ENCODE measurements at regions not wholly inside any gene's neighbourhood (a gene's known extent, or its start where the extent isn't known, plus 50 kb on each side); places are given as distances from the start of the nearest gene placed in this dataset.
A peak's percentile ranks its signal among the peaks of the same experiment; 100 is the strongest.
"Not testable (repeated sequence)": the region's sequence is repeated elsewhere in the genome, so short reads cannot be mapped to it uniquely, and the experiment has no call there.

DNA sequence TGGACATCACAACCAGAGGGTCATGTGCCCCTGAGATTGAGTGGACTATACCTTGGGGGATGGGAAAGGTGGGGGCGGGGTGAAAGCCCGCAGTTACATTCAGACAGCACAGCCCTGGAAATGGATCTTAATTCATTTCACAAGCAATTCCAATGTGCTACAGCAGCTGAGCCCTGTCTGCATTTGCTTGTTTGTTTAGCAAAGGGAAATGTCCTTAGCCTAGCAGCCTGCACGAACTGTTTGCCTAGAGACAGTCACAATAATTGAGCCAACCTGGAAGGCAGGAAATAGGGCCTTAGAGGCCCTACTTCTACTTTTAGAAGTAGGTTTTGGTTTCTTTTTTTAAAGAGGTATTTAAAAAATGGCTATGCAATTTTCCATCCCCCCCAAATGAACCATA lies 177.3 kb upstream of the KL start:
- TF ChIP-seq, protein P1, sequence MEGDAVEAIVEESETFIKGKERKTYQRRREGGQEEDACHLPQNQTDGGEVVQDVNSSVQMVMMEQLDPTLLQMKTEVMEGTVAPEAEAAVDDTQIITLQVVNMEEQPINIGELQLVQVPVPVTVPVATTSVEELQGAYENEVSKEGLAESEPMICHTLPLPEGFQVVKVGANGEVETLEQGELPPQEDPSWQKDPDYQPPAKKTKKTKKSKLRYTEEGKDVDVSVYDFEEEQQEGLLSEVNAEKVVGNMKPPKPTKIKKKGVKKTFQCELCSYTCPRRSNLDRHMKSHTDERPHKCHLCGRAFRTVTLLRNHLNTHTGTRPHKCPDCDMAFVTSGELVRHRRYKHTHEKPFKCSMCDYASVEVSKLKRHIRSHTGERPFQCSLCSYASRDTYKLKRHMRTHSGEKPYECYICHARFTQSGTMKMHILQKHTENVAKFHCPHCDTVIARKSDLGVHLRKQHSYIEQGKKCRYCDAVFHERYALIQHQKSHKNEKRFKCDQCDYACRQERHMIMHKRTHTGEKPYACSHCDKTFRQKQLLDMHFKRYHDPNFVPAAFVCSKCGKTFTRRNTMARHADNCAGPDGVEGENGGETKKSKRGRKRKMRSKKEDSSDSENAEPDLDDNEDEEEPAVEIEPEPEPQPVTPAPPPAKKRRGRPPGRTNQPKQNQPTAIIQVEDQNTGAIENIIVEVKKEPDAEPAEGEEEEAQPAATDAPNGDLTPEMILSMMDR (IDR thresholded peaks at IDR 0.05; ENCODE audit: borderline replicate concordance, control extremely low read depth, extremely low read depth, insufficient read depth, missing control alignments): no peak
- in situ Hi-C loops (cut with MboI; ENCODE audit: low sequenced_read_pairs, unreplicated experiment): no loop called here
- DNase-seq (ENCODE audit: low spot score): peak; percentile 64

GRCh38 chr13:32840113-32840512 lies 176.1 kb upstream of the KL start:
- in situ Hi-C loops (cut with MboI; ENCODE audit: low sequenced_read_pairs, unreplicated experiment): no loop called here
- DNase-seq (ENCODE audit: low spot score): no peak
- TF ChIP-seq, protein P1 (IDR thresholded peaks at IDR 0.05; ENCODE audit: borderline replicate concordance, control extremely low read depth, extremely low read depth, insufficient read depth, missing control alignments): no peak

DNA sequence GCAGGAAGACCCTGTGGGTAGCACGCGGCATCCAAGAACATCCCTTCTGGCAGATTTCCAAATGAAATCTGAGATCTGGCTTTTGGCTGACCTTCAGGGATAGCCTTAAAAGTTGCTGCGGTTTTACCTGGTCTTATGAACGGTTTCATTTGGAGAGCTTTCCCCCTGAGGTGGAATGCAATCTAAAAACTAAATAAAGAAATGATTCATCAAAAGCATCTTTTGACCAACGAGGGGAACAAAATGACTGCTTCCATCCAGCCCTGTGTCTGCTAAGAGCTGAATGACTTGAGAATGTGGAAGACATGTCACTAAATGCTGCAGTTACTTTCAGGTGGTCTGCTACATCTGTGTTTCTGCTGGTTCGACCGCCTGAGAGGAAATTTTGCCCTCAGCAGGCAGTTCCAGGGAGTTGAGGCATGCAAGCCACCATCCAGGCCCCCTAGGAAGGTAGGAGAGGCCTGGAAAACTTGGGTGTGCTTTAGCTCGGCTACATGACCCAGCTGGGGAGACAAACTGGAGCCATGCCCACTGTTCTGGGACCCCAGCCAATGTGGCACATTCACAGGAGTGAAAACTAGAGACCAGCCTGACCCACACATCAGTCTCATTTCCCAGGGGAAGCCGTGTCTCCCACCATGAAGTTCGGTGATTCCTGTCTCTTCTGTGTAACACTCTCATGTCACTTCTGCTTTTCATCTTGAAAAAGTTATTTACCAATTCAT lies 175.1 kb upstream of the KL start:
- peak; percentile 39 for DNase-seq (ENCODE audit: low spot score)
- TF ChIP-seq, protein P1 (IDR thresholded peaks at IDR 0.05; ENCODE audit: borderline replicate concordance, control extremely low read depth, extremely low read depth, insufficient read depth, missing control alignments): no peak

DNA sequence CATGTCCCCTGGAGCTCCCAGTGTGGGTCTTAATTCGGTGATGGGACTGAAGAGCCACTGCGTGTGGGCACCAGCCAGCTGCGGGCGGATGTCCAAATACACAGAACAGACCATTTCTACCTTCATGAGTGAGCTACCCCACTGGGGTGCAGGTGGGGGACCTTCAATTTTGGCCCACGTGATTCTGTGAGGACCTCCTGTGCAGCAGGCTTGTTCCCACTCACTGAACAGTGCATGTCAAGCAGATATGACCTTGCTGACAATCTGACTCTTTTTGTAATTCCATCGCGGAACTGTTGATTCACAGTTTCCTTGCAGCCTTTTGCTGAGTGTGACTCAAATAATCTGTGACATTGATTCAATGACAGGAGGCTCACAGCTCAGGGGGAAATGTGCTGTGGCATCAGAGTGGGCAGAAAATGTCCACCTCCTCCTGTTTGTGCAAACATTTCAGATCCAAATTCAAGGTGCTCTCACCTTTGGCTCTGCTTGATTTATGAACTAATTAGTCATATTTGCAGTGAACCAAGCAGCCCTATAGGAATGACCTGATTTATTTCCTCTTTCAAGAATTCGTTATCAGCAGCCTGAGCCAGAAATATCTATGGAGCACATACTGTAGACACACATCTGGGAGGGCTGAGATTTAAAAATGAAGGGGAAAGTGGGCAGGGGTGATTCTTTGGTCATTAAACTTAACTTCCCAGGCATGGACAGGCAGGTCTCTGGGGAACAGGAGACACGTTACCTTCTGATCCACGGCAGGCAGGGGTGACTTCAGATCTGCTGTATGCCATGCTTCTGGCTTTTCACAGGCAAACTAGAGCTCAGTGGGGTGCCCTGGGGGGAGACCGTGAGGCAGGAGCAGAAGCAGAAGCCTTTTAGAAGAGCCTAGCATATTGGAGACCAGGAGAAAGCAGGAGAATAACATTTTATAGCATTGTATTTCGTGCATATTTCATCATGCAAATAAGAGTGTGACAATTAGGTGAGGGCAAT lies 170.0 kb upstream of the KL start:
- DNase-seq (ENCODE audit: low spot score): no peak
- TF ChIP-seq, protein P1 (IDR thresholded peaks at IDR 0.05; ENCODE audit: borderline replicate concordance, control extremely low read depth, extremely low read depth, insufficient read depth, missing control alignments): no peak
- in situ Hi-C loops (cut with MboI; ENCODE audit: low sequenced_read_pairs, unreplicated experiment): no loop called here

More for the DNA sequence above, 175.1 kb upstream of the KL start:
- in situ Hi-C loops (cut with MboI; ENCODE audit: low sequenced_read_pairs, unreplicated experiment): no loop called here

- DNase-seq (ENCODE audit: low spot score); in situ Hi-C loops (cut with MboI; ENCODE audit: low sequenced_read_pairs, unreplicated experiment): not testable (repeated sequence)
These were observed 168.2 kb upstream of the KL start for GRCh38 chr13:32847976-32848375.

DNA sequence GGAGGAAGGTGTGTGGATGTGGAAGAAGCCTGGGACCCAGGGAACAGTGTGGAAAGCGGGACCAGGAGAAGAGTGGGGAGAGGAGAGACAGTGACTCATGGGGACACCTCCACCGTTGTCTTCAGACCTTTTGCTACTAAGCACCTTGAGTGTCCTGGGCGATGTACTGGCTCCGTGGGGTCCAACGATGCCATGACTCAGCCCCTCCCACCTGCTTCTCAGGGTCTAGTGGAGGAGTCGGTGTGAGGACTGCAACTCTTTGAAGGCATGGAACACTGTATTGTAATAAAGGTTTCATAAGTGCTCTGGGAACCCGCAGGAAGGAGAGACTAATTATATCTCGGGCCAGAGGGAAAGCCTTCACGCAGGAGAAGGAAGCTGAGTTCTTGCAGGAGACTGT lies 166.9 kb upstream of the KL start:
- in situ Hi-C loops (cut with MboI; ENCODE audit: low sequenced_read_pairs, unreplicated experiment): no loop called here
- TF ChIP-seq, protein P1 (IDR thresholded peaks at IDR 0.05; ENCODE audit: borderline replicate concordance, control extremely low read depth, extremely low read depth, insufficient read depth, missing control alignments): no peak
- DNase-seq (ENCODE audit: low spot score): no peak
